ENCODE measurements at regions not wholly inside any gene's neighbourhood (a gene's known extent, or its start where the extent isn't known, plus 50 kb on each side); places are given as distances from the start of the nearest gene placed in this dataset.

- TF ChIP-seq CTCF (conservative IDR thresholded peaks at IDR 0.05; ENCODE audit: low read length) = no peak
- TF ChIP-seq EZH2phosphoT487 (IDR thresholded peaks at IDR 0.05; ENCODE audit: borderline replicate concordance) = no peak
These were observed 559.7 kb downstream of the ACTL7B start for GRCh38 chr9:108296056-108296455.

Data from Loucy (cell line).